Endothelial cell of umbilical vein (primary cell): ENCODE measurements at regions not wholly inside any gene's neighbourhood (a gene's known extent, or its start where the extent isn't known, plus 50 kb on each side); places are given as distances from the start of the nearest gene placed in this dataset.

Experiments used
- BruUV-seq: library from RNA; stranded (reverse); fragments of 400-500 nt; replicated peaks from 2 replicates; lab custom pipeline; 2021; lab: Mats Ljungman, UMichigan
- CTCF ChIA-PET: fragments of 300-600, 350-600 bp; sonication (Branson Sonifier 250); formaldehyde crosslinking; loops from one replicate; lab custom pipeline; 2021; ENCODE audit warnings: antibody characterized with exemption, inconsistent platforms; lab: Charles Lee
- POLR2A ChIA-PET: fragments of 300-600, 350-600 bp; sonication (Branson Sonifier 250); formaldehyde crosslinking; loops from one replicate; lab custom pipeline; 2021; ENCODE audit warnings: antibody characterized with exemption, inconsistent platforms; lab: Charles Lee
- DNase-seq: peaks from one replicate; pipeline ENCODE4 v3.0.0-alpha.2; 2011; ENCODE audit warnings: low read depth, low spot score
- FAIRE-seq: peaks from 2 replicates; lab custom pipeline; 2011; peaks lifted over from hg19 to GRCh38; lab: Jason Lieb, UNC
- H2AFZ ChIP-seq: 2 replicates; pipeline ENCODE4 v1.6.0; 2012; ENCODE audit warnings: low read depth, low read length, control low read depth, inconsistent platforms
- H3K27ac ChIP-seq: 2 replicates; pipeline ENCODE4 v1.5.1; 2011; ENCODE audit warnings: low read depth, mild to moderate bottlenecking, control low read depth, low read length, moderate library complexity; ENCODE audit not compliant: insufficient read depth
- H3K27me3 ChIP-seq, 2 experiments: 2 replicates each; pipeline versions ENCODE4 v1.6.0 to v1.6.1; 2011; ENCODE audit warnings: low read length in 2 of 2, mixed read lengths in 1 of 2; ENCODE audit not compliant: control insufficient read depth in 2 of 2, insufficient read depth in 2 of 2
- H3K36me3 ChIP-seq, 2 experiments: 2 replicates in 1 of 2; 3 replicates in 1 of 2; pipeline ENCODE4 v1.5.1; 2011; ENCODE audit warnings: low read length in 2 of 2, mild to moderate bottlenecking in 1 of 2, moderate library complexity in 1 of 2; ENCODE audit not compliant: control insufficient read depth in 2 of 2, insufficient read depth in 2 of 2; ENCODE audit errors: extremely low read depth in 1 of 2
- H3K4me1 ChIP-seq: 3 replicates; pipeline ENCODE4 v1.5.1; 2011; ENCODE audit warnings: mild to moderate bottlenecking, low read length; ENCODE audit not compliant: control insufficient read depth, insufficient read depth; ENCODE audit errors: extremely low read depth
- H3K4me2 ChIP-seq: 2 replicates; pipeline ENCODE4 v1.6.1; 2011; ENCODE audit warnings: low read length, control low read depth, mixed read lengths; ENCODE audit not compliant: insufficient read depth
- H3K4me3 ChIP-seq, 3 experiments: fragments of 200-600 bp in 1 of 3; sonication (generic), shearing (Covaris generic) in 1 of 3; replicated peaks in 1 of 3; 2 replicates each; pipeline ENCODE4 v1.5.1; 2011 to 2016; ENCODE audit warnings: control low read depth in 3 of 3, low read length in 3 of 3, mild to moderate bottlenecking in 2 of 3, inconsistent platforms in 1 of 3, low read depth in 1 of 3, moderate library complexity in 1 of 3; ENCODE audit not compliant: insufficient read depth in 1 of 3
- H3K79me2 ChIP-seq: 2 replicates; pipeline ENCODE4 v1.6.0; 2012; ENCODE audit warnings: low read length, inconsistent platforms; ENCODE audit not compliant: control insufficient read depth, insufficient read depth
- H3K9ac ChIP-seq: replicated peaks from 2 replicates; pipeline ENCODE3; 2011; ENCODE audit warnings: low read length, control low read depth; ENCODE audit not compliant: insufficient read depth; ENCODE audit errors: extremely low read depth
- H3K9me1 ChIP-seq: replicated peaks from 3 replicates; pipeline ENCODE4 v1.6.0; 2011; ENCODE audit warnings: mild to moderate bottlenecking, low read length; ENCODE audit not compliant: control insufficient read depth, insufficient read depth; ENCODE audit errors: extremely low read depth
- H3K9me3 ChIP-seq: replicated peaks from 2 replicates; pipeline ENCODE4 v1.5.1; 2012; ENCODE audit warnings: low read length, inconsistent platforms; ENCODE audit not compliant: control insufficient read depth, insufficient read depth
- H4K20me1 ChIP-seq: replicated peaks from 2 replicates; pipeline ENCODE3; 2011; ENCODE audit warnings: mild to moderate bottlenecking, low read length; ENCODE audit not compliant: control insufficient read depth, insufficient read depth; ENCODE audit errors: extremely low read depth
- EZH2 ChIP-seq: IDR thresholded peaks from 2 replicates; pipeline ENCODE4 v1.6.1; 2012; ENCODE audit warnings: borderline replicate concordance, low read depth, mild to moderate bottlenecking, moderate library complexity, low read length, inconsistent platforms; ENCODE audit not compliant: severe bottlenecking
- FOS ChIP-seq: IDR thresholded peaks from 2 replicates; pipeline ENCODE4 v1.6.1; 2011; ENCODE audit warnings: mild to moderate bottlenecking, low read length, moderate library complexity, borderline replicate concordance; ENCODE audit not compliant: insufficient read depth
- GATA2 ChIP-seq: IDR thresholded peaks from 2 replicates; pipeline ENCODE4 v1.7.0; 2011; ENCODE audit warnings: low read depth, mild to moderate bottlenecking, moderate library complexity, mixed read lengths, low read length; ENCODE audit not compliant: insufficient read length, insufficient read depth
- JUN ChIP-seq: IDR thresholded peaks from 2 replicates; pipeline ENCODE4 v1.6.1; 2011; ENCODE audit warnings: borderline replicate concordance, low read depth; ENCODE audit not compliant: insufficient read length, insufficient read depth
- MYC ChIP-seq: IDR thresholded peaks from one replicate; pipeline ENCODE4 v1.6.1; 2011; ENCODE audit warnings: mild to moderate bottlenecking, low read depth, low read length
- dilution Hi-C: fragments of 300-500 bp; cut with MboI; formaldehyde crosslinking; loops from one replicate; pipeline ENCODE4 v1.15.0; 2019; ENCODE audit warnings: low sequenced_read_pairs; ENCODE audit not compliant: extremely low pct_ligation_motif_present
- intact Hi-C: fragments of 100-400 bp; cut with micrococcal nuclease; formaldehyde crosslinking; loops from one replicate; pipeline ENCODE4 v1.10.0; 2022
- TF ChIP-seq, protein P1 (sequence below), 2 donors: IDR thresholded peaks; 1 replicate in 1 of 2; 2 replicates in 1 of 2; pipeline ENCODE4 v1.5.1; 2011; ENCODE audit warnings: low read length in 2 of 2, mild to moderate bottlenecking in 2 of 2, moderate library complexity in 2 of 2, control low read depth in 1 of 2, inconsistent platforms in 1 of 2, low read depth in 1 of 2; ENCODE audit not compliant: insufficient read depth in 1 of 2; ENCODE audit errors: extremely low read depth in 1 of 2

DNA sequence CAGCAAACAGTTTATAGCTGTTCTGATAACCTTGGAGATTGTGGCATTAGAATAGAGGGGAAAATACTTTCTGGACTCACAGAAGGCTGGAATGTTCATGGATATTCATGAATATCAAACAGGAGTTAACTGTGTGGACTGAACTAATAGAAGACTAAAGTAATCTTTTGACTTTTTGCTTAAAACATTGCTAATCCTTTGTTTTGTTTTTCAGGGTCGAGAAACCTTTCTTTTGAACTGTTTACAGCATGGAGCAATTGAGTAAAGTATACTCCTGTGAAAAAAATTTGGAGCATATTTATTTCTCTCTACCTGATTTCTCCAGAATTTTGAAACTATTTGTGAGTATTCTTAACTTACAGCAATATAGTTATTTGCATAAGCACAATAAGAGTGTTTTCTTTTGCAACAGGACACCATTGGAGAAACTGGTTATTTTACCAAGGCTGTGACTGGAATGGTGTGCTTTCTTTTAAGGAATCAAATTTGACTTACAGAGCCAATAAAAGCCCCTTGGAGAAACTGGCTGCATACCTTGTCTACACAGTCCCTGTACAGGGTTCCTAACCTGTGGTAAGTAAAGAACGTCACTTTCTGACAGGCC lies 821.6 kb downstream of the TBC1D22A start:
- H3K4me2 ChIP-seq, result no peak overlapping the region
- CTCF ChIA-PET, result no interaction called here
- DNase-seq (no peak), FAIRE-seq (no peak)
- H3K4me1 ChIP-seq, result no peaks in the 10 kb centered on the region
- no peaks in the 10 kb centered on the region for H3K9me1 ChIP-seq
- H4K20me1 ChIP-seq, result no peaks in the 10 kb centered on the region
- H2AFZ ChIP-seq, result no peak overlapping the region
- TF ChIP-seq, protein P1, sequence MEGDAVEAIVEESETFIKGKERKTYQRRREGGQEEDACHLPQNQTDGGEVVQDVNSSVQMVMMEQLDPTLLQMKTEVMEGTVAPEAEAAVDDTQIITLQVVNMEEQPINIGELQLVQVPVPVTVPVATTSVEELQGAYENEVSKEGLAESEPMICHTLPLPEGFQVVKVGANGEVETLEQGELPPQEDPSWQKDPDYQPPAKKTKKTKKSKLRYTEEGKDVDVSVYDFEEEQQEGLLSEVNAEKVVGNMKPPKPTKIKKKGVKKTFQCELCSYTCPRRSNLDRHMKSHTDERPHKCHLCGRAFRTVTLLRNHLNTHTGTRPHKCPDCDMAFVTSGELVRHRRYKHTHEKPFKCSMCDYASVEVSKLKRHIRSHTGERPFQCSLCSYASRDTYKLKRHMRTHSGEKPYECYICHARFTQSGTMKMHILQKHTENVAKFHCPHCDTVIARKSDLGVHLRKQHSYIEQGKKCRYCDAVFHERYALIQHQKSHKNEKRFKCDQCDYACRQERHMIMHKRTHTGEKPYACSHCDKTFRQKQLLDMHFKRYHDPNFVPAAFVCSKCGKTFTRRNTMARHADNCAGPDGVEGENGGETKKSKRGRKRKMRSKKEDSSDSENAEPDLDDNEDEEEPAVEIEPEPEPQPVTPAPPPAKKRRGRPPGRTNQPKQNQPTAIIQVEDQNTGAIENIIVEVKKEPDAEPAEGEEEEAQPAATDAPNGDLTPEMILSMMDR (IDR thresholded peaks at IDR 0.05; ENCODE audit: extremely low read depth in 1 of 2, insufficient read depth in 1 of 2, low read depth in 1 of 2, low read length in 2 of 2), result no peak
- no peak for TF ChIP-seq JUN
- no peak for TF ChIP-seq MYC
- no peak for TF ChIP-seq EZH2
- TF ChIP-seq GATA2, result no peak
- TF ChIP-seq FOS, result no peak
- no peak overlapping the region for H3K9ac ChIP-seq
- H3K79me2 ChIP-seq, result no peaks in the 10 kb centered on the region
- H3K27me3 ChIP-seq, result no peaks in the 10 kb centered on the region
- POLR2A ChIA-PET, result no interaction called here
- H3K36me3 ChIP-seq, result no peaks in the 10 kb centered on the region
- H3K27ac ChIP-seq, result no peak overlapping the region
- H3K9me3 ChIP-seq, result peaks cover 2% of the 10 kb centered on the region
- BruUV-seq, result no TSS peak
- H3K4me3 ChIP-seq, result no peak overlapping the region
- dilution Hi-C loops (no loop called here), intact Hi-C loops (no loop called here)
